NCI-H1694 (cell line): ENCODE measurements at regions not wholly inside any gene's neighbourhood (a gene's known extent, or its start where the extent isn't known, plus 50 kb on each side); places are given as distances from the start of the nearest gene placed in this dataset.
"Not testable (repeated sequence)": the region's sequence is repeated elsewhere in the genome, so short reads cannot be mapped to it uniquely, and the experiment has no call there.

Experiments
- DNase-seq: peaks from one replicate; lab custom pipeline; 2025; lab: John Stamatoyannopoulos, UW

DNA sequence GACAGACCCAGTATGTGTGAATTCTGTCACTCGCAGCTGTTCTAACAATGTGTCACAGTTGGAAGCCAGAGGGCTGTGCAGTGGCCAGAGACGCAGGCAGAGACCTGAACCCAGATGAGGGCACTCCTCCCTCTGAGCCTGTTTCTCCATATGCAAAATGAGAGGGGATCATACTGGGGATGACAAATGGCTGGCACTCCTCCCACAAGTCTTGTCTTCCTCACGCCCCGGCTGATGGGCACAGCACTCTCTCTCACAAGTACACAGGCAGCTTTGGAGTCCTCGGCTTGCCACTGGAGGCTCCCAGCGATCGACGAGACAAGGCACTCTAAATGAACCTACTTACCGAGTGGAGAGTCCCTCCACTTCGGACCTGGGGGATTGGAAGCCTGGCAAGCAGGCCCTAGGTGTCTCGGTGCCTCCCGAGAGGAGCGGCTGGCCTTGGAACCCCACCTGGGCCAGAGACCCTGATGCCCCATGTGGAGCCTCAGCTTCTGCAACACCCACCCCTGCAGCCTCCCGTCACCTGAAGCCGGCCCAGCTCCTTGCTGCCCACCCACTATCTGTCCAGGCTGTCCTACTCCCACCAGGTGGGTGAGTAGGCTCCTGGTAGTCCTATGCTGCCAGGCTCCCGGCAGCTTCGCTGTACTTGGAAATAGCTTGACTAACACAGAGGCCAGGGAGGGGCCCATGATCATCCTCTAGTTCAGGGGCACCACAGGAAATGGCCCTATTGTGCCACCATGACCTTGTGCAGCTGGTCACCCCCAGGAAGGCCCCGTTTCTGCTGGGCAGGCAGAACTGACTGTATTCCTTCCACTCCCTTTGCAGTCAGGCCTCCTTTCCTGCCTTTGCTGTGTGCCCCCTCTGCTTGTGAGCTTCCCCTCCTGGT, 65.0 kb upstream of the IQSEC1 start:
- DNase-seq = no peak

DNA sequence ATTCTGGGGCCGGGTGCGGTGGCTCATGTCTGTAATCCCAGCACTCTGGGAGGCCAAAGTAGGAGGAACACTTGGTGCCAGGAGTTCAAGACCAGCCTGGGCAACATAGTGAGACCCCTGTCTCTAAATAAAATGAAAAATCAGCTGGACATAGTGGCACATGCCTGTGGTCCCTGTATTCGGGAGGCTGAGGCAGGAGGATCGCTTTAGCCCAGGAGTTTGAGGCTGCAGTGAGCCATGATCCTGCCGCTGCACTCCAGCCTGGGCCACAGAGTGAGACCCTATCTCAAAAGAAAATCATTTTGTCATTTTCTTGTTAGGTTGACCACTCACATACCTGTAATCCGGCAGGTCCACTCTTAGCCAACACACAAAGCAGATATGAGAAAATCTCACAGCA, 63.6 kb upstream of the IQSEC1 start:
- DNase-seq = not testable (repeated sequence)

DNA sequence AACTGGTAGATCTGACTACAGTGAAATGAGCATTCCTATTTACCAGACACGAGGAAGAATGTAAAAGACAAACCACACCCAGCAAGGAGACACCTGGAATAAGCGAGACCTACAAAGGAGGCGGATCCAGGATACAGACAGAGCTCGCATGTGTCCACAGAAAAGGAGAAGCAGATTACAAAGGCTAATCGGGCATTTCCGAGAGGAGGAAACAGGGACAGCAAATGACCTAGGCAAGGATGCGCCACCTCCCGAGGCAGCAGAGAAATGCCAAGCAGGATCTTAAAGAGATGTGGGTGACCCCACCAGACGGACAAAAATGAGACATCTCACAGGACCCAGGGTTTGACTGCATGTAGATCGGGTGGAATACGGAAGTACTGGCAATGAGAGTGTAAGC, 63.2 kb upstream of the IQSEC1 start:
- DNase-seq = no peak

DNA sequence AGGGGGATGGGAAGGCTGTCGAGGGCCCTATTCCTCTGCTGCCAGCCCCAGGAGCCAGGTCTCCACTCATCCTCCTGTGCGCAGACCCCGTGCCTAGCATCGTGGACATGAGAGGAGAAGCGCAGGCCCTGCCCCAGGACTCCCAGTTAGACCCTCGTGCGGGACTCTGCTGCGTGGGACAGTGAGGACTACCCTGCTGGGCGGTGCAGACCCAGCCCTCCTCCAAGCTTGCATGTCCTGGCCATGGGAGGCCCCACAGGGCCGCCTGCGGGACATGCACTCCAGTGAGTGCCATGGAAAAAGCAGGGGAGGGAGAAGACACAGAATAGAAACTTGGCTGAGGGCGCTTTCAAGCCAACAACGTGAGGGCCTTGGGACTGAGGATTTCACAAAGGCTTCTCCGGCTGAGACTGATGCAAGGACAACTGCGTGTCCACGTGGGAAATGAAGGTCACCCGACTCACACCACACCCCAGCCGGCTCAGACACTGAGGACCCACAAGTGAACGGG, 62.6 kb upstream of the IQSEC1 start:
- no peak for DNase-seq

DNA sequence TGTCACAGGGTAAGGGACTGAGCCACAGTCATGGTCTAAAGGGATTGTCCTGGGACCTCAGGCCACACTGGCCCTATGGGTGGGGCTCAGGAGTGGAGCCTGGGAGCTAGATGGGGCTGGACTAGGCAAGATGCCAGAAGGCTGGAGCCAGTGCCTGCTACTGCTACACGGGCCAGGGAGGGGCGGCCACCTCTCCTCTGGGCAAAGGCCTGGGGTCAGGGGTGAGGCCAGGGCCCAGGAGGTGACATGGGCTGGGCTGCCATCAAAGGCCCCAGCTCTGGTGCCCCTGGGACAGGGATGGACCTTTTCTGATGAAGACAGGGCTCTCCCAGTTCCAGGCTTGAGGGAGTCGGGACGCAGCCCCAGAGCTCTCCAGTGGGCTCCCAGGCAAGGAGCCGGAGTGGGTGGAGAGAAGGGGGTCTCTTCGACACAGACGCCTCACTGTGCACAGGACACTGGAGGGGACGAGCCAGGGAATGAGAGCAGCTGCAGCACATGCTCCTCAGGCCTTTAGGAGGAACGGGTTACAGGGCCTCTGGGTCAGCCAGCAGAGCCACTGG, 62.1 kb upstream of the IQSEC1 start:
- no peak for DNase-seq

DNA sequence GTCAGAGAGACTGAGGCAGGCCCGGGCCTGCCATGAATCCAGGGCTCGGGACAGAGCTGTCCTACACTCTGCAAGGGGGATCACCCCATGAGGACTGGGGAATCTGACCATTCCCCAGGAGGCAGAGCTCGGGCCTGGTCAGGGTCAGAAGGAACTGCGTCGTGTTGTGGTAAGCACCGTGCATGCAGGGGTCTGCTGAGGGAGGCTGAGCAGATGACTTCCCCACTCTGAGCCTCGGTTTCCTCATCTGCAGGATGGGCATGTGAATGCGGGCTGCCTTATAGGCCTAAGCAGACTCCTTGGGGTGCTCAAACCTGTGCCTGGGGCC, 61.6 kb upstream of the IQSEC1 start:
- DNase-seq = no peak

DNA sequence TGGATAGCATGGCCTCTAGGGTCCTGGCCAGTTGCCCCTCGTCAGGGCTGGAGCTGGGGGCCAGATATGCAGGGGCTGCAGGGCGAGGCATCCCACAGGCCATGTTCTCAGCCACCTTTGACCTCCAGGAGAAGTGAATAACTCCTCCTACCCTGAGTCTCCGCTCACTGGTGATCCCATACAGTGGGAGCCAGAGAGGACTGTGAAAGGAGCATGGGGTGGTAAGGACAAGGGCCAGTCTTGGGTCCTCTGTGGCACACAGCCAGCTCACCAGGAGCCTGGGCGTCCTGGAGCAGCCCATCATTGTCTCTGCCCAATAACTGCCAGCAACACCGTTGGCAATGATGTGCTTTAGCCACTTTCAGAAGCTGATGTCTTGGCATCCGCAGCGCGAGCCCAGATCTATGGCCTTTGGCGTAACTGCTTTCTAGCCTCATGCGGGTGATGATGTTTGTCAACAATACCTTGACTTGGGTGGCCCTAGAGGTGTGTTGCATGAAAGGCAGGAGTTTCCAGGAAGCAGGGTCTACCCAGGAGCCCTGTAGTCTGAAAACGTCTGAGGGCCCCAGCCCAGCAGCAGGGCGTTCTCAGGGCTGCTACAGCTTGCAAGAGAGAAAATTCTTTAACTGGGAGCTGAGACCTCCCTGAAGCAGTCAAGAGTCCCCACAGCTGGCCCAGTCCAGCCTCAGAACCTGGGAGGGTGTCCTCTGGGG, 61.1 kb upstream of the IQSEC1 start:
- no peak for DNase-seq

DNA sequence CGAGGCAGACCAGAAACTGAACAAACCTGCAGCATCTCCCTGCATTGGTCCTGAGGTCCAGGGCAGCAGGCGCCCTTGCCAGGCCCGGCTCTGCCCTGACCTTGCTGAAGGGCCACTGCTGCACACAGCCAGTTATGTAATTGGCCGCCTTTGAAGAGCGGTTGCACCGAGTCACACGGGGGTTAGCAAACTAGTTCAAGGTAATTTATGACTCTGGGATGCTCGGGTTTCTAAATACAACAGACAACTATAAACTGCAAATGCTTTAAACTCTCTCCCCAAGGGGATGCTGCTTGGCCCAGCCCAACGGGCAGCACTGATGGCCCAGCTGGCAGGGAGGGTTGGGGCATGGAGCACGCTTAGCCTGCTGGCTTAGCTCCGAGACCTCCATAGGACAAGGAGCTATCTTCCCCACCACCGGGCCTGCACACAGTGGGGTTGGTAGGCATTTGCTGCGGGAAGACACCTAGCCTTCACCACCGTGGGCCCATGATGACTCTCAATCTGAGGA, 60.3 kb upstream of the IQSEC1 start:
- DNase-seq = no peak

DNA sequence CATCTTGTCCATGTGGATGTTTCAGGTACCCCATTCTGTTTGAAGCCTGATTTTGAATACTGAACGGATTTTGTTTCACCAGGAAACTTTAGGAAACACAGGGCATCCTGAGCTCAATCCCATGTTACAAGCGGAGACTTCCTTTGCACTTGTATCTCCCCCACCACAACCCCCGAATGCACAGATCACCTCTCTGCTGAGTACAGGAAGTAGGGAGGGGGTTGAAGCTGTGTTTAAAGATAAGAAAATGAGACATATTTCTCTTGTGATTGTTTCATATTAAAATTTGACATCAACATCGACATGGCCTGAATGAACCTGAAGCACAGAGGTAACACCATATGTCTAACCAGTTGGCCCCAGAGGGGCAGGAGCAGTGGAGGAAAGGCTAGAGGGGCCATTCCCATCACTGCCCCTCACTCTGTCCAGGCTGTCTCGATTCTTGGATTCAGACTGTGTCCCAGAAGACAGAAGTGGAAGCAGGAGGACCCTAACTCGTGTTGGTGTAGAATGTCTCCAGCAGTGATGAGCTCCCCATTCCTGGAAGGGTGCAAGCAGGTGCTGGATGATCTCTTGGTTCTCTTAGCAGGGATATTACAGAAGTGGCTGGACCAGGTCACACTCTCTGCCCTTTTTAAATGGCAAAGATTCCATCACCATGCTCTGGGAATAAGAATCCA, 59.6 kb upstream of the IQSEC1 start:
- DNase-seq = no peak

DNA sequence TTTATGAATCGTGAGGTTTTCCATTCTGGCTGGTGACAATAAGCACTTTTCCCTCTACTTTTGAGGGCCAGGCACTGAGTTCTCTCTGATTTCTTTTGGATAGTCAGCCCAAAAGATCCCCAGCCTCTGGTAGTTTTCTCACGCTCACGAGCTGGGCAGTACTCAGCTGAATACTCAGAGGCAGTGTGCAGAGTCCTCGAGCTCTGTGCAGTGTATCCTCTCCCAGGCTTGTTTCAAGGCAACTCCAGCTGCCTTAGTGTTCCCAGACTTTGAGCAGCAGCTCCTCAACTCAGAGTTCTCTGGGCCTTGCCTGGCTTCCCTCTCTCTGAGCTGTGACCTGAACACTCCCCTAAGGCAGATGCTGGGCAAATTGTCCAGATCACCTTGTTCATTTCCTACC, 59.1 kb upstream of the IQSEC1 start:
- no peak for DNase-seq

DNA sequence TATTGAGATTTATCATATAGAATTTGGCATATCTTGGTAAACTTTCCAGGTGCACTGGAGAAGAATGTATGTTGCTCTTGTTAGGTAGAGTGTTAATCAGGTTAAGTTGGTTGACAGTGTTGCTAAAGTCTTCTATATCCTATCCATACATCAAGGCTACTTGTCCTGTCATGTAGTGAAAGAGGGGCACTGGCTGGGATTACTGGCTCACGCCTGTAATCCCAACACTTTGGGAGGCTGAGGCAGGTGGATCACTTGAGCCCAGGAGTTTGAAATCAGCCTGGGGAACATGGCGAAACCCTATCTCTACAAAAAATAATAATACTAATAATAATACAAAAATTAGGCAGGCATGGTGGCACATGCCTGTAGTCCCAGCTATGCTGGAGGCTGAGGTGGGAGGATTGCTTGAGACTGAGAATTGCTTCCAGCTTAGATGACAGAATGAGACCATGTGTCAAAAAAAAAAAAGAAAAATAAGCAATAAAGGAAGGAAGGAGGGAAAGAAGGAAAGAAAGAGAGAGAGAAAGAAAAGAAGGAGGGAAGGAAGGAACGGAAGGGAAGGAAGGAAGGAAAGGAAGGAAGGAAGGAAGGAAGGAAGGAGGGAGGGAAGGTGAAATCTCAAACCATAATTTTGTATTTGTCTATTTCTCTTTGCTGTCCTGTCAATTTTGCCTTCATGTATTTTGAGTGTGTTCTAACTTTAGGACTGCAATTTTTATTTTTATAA, 57.4 kb upstream of the IQSEC1 start:
- no peak for DNase-seq

DNA sequence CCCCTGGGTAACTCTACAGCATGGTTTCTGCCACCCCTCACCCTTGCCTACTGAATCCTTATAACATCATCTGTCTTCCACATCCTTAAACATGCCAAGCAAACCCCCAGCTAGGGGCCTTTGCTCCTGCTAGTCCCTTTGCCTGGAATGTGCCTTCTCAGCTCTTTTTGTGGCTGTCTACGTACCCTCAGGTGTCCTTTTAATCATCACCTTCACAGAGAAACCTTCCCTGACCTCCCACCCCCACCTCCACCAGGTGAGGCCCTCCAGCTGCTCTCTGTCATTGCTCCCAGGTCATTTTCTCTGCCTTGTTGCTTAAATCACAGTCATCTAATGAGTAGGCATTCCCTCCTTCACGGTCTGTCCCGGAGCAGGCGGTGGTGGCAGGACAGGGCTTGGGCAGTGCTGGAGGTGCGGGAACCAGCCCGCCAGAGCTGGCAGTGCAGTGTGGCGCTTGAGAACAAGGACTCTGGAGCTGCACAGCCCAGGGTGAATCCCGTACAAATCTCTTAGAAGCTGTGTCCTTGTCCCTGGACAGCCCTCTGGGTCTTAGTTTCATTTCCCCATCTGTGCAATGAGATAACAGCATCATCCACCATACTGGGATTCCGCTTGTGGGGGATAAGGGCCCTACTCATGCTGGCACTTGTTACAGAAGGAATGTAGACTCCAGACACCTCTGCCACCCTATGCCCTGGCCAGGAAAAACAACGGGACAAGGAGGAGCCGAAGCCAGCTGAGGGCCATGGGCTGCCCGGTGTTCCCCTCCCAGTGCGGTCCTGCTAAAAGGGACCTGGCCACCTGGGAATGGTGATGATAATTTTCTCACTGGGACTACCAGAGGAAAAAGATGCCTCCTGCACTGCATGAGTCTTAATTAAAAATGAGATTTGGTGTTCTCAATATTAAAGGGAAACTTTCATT, 52.1 kb upstream of the IQSEC1 start:
- DNase-seq = no peak

DNA sequence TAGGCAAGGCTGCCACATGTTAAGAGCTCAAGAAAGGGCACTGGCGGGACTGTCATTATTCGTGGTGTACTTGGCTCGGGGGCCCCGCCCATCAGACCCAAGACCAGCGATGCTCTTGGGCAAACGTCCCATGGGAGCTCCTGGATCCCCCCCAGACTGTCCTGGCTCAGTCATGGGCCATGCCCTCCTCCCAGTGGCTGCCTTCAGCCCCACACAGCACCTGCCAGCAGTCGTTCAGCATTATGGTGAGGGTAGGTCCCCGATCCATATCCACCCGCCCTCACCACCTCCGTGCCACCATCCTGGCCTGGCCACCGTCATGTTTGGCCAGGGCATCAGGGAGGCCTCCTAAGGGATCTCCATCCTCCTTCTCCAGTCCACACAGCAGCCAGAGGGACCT, 51.4 kb upstream of the IQSEC1 start:
- no peak for DNase-seq

DNA sequence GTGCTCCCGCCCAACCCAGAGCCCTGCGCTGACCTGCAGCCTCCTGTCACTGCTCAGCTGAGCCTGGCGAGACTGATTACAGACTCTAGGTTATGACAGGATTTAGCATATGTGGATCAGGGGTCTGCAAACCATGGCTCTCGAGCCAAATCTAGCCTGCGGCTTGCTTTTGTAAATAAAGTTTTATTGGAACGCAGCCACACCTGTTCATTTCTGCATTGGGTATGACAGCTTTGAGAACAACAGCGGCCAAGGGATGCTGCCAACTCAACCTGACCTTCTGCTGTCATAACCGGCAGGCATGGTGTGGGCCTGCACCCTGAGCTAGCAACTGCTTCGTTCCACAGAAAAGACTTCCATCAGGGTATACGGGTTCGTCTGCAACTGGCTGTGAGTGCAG, 50.5 kb upstream of the IQSEC1 start:
- no peak for DNase-seq

DNA sequence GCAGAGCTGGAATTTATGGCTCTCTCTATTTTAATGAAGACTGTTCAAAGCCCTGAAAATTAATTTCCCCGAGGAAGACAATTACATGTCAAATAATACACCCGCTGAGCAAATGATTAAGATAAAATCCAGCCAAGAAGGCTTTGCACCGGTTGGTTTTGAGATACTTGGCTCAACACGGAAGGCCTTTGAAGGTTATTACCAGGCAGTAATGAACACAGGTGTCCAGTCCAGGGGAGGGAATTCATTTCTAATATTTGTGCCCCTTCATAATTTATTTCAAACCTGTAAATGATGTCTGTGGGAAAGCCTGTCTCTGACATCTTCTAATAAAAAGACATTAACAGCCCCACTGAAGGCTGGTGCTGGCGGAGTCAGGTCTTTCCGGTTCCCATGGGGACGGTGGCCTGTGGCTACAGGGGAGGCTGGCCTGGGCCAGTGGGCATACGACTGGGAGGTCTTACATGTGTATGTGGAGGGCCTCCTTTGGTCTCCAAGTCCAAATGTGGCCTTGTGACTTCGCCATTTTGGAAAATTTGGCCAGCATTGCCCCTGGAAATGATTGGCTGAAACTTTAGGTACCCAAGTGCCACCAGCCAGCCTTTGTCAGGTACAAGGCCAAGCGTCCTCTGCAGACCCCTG, 49.9 kb upstream of the IQSEC1 start:
- no peak for DNase-seq
